Eye (tissue), 1 donor: ENCODE measurements at regions not wholly inside any gene's neighbourhood (a gene's known extent, or its start where the extent isn't known, plus 50 kb on each side); places are given as distances from the start of the nearest gene placed in this dataset.
A peak's percentile ranks its signal among the peaks of the same experiment; 100 is the strongest.

Experiments
- DNase-seq: peaks from one replicate; pipeline ENCODE4 v3.0.0-alpha.2; 2015

DNA sequence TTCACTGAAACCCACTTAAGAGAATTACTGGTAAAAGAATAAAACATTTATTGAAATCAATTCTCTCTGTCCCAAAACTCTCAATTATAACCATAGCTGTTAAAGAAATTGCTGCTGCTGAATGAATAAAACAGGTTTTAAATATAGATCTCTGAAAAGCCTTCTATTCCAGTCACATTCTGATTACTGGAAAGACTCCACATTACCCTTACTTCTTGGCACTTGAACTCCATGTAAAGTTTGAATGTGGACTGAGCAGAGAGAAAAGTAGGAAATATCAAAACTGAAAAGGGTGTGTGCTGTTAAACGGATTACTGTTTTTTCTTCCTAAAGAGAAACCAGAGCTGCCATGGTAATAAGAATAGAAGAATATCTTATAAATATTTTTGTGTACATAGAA is 655.3 kb upstream of the SETBP1 start:
- no peak for DNase-seq

DNA sequence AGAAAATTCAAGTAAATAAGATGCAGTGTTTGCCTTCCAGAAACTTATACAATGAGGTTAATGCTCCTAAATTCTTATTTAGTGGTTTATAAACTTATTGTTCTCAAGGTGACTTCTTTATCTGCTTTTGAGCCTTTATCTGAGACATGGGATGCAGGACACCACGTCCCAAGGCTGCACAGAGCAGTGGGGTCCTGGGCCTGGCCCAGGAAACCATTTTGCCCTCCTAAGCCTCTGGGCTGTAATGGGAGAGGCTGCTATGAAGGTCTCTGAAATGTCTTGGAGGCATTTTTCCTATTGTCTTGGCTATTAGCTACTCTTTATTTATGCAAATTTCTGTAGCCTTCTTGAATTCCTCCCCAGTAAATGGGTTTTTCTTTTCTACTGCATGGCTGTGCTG is 652.6 kb upstream of the SETBP1 start:
- DNase-seq, result no peak

DNA sequence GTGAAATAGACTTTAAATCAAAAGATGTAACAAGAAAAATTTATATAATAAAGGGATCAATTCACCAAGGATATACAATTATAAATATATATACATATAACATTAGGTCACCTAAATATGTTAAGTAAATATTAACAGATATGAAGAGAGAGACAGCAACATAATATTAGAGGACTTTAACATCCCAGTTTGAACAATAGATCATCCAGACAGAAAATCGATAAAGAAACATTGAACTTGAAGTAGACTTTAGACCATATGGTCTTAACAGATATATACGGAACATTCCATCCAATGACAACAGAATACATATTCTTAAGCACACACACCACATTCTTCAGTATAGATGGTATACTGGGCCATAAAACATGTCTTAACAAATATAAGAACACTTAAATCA is 649.6 kb upstream of the SETBP1 start:
- no peak for DNase-seq

DNA sequence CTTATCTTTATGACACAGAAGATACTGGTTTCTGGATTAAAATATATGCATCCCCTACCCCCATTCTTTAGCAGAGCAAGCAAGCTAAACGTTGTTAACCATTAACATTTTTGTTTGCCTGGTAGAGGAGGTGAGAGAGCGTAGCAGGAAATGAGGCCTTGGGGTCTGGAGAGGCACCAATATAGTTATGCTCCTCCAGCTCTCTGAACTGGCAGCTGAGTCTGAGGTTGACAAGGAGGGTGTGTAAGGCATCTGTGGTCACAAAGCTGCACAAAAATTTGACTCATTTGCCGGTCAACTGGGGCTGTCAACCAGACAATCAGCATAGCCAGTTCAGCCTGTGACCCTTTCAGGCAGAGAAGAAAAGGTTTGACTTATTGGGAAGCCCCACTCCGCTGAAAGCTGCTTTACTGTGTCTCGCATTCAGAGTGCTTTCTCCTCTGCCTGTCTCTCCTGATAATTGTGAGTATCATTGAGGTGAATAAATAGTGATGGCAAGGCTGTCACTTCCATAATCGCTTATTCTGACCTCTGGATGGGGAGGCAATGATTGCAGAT is 647.5 kb upstream of the SETBP1 start:
- DNase-seq, result peak; percentile 56

DNA sequence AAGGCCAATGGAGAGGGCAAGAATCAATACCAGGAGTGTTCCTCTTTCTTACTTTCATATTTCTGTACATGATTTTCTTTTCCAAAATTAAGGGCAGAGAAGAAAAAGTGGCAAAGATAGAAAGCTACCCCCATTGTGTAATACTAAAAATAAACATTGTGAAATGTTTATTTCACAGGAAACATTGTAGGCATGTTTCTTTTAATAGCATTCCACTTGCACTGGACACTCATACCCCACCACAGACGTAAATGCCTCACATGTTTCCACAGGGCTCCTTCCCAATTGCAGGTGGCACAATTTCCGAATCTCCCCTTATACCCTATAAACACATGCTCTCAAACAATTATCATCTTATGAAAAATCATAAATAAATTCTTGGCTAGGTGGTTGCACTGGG is 645.1 kb upstream of the SETBP1 start:
- no peak for DNase-seq

DNA sequence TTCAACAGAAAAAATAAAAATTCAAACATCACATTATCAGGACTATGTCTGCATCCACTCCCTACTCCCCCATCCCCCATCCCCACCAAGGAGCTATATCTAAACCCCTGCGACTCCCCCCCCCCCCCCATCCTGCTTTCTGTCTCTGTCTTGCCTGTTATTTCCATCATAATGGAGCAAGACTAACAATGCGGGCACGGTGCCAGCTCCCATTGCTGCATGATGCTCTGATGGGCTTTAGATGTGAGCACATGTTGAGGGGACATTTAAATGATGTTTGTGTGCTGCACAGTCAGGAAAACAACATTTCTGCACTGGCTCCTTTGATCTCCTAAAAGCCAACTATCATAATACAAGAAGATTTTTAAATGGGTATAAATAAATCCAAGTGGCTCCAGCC is 644.2 kb upstream of the SETBP1 start:
- DNase-seq, result peak; percentile 50

DNA sequence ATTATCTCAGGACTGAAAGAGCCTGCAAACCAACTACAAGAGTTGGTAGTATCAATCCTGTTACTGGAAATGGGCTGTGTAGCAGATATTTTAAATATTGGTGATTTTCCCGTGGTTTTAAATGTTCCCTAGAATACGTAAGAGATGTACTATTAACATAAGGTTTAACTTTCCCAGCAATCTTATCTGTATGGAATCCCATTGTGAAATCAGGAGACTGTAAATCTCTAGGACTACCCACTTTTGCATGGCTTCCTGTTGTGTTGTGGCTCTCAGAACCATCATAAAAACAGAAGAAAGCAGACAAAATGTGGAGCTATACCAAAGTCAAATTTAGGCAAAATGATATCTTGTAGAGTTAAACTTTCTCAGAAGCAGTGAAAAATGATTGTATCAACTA is 641.5 kb upstream of the SETBP1 start:
- DNase-seq, result no peak

DNA sequence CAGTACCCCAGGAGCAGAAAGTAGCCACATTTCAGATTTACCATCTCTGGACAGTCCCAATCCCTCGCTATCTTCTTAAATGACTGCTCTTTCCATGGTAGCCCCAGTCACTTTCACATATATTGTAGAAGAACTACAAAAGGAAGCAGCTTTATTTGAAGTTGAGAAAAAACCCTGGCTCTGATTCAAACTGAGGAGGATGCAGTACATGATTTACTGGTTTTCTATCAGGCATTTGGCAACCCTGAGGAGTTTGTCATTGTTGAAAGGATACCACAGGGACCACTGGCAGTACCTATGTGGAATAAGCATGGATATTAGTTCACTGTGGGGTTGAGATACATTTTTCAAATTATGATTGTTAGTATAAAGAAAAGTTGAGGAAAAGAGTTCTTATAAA is 640.9 kb upstream of the SETBP1 start:
- no peak for DNase-seq

DNA sequence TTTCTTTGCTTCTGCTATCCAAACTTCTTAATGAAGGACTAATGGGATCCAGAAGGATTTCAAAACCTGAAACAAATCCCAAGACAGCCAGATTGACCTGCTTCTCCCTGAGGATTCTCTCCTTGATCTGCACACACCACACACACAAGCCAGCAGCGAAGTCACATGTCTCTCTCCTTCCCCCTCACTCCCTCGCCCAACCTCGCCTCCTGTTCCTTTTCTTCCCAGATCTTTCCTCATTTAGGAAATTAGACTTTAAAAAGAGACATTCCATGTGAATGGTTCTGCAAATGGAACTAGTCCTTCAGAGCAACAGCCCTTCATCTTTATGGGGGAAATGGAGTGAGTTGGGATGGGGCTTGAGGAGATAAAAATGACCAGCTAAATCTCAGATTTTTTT is 639.1 kb upstream of the SETBP1 start:
- DNase-seq, result peak; percentile 56

DNA sequence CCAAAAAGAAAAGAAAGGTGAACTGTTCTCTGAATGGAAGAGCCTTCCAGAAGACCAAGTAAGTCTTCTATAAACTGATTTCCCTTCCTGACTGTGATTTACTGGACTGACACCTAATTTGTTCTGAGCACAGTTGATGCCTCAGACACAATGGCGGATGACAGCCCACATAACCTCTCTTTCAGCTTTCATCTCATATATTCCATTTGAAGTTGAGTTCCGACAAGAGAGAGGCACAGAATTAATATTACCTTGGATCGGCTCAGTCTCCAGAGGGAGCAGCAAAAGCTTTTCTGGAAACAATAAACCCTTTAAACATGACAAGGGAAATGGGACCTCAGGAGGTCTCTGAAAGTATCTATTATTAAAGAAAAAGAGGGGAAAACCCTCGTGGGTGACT is 638.7 kb upstream of the SETBP1 start:
- peak; percentile 69 for DNase-seq

DNA sequence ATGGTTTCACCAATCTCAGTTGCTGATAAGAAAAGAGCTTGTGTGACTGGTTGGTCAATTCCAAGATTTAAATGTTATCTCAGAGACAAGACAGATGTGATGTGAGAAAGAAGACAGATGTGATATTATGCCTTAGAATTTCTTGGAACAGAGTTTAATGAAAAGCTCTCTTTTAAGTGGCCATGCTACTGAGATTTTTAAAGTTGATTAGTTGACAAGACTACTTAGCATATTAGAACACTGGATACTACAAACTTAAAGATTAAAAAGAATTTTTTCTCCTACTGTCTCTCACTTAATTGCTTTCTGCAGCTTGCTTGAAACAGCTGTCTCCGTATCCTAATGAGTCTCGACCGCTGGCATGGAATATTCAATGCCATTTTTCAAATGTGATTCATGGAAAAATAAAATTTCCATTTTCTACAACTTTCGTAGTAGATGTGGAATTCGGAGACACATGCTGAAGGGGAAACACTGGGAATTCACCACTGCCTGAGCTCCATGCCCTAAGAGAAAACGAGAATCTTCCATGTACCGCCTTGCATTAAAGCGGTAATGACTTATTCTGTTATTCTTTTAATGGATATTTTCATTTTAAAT is 634.2 kb upstream of the SETBP1 start:
- DNase-seq, result no peak

DNA sequence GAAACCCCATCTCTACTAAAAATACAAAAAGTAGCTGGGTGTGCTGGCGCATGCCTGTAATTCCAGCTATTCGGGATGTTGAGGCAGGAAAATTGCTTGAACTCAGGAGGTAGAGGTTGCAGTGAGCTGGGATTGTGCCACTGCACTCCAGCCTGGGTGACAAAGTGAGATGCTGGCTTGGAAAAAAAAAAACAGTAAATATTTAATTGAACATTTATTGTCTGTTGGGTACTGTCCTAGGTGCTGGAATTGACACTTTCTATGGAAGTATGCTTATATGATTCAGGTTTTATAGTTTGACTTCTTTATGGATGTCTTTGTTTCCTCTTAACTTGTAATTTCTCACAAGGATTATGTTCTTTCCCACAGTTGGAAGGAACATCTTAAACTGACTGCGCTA is 633.1 kb upstream of the SETBP1 start:
- no peak for DNase-seq

DNA sequence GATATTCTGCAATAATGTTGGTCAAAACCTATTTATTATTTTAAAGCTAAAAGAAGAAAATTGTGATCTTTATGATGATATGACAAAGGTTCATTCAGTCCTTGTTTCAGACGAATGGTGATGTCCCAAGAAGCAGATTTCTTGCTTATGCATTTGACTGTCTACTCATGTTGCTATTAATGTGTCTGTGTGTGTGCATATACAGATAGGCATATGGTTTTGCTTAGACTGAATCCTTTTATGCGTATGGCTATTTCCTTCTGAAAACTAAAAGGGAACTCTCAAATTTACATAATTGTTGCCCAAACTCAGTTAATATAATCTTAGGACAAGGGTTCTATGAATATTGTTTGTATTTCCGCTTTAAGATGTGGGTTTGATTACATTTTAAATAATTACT is 632.3 kb upstream of the SETBP1 start:
- no peak for DNase-seq

DNA sequence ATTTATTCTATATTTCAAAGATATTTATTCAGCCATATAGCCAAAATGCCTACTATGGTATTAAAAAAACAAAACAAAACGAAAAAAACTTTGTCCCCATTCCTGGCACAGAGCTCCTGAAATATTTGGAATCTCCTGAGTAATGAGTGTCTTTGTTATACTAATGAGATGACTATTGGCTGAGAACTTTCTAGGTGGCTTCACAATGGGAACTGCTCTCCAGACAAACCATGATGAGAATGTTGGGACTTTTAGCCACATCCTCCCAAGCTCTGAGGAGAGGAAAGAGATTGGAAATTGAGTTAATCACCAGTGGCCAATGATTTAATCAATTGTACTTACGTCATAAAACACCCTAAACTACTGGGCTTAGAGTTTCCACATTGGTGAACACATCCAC is 631.8 kb upstream of the SETBP1 start:
- DNase-seq, result no peak

DNA sequence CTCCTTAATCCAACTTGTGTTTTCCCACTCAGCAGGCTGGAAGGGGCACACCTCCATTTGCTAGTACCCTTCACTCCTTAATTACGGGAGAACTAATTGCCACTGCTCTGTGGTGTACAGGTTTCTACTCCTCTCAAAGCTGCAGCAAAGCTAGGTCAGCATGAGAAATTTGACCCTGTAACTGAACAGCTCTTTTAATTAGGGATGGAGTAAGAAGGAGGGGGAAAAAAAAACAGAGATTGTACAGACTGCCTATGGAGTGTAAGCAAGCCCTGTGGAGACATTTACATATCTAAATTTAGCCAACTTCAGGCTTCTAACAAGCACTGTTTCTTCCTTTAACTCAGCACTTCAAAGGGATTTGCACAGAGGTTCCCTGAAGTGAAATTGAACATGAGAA is 629.7 kb upstream of the SETBP1 start:
- peak; percentile 65 for DNase-seq

DNA sequence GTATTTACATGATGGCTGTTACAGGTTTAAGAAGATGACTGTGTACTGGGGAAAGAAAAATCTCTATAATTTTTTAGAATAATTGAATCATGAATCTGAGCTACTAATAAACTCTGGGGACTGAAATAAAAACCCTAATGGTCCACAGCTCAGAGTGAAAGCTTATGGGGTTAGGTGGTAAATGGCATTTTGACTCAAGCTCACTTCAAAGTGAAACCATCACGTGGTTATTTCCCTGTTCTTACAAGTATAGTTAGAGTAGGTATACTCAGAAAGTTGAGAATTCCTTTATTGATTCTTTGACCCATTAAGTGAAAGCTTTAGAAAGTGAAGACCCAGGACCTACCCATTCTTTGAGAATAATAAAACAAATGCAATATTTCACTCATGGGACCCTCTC is 626.2 kb upstream of the SETBP1 start:
- DNase-seq, result no peak

DNA sequence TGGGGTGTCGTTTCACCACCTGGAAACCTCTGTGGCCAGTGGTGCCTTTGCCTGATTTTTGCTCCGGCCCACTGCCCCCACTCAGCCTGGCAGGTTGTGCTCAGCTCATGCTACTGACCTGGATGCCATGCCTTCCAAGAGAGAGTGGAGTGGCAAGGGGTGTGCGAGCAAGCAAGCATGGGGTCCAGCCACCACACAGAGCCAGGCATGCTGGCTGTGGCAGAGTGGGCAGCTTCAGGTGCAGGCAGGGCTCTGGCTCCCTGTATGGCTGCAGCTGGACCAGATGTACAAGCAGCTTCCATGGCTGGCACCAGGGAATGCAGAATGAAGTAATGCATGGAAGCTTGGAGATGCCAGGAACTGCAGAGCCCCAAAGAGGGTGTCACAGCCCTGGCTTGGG is 620.5 kb upstream of the SETBP1 start:
- no peak for DNase-seq

DNA sequence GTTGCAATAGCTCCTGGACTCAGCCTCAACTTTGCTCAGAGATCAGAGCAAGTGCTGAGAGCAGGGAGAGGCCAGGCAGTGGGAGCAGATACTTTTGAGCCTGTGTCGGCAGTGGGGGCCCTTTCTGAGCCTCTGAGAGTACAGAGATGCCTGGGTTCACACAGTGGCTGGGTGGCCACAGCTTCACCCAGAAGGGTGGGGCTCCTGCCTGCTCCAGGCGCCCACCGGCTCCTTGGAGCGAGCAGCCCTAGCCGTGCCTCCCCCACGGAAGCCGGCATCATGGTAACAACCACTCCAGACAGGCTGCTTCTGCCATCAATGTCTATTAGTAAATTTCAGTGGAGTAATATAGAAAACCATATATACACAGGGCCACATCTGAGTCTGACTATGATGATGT is 619.2 kb upstream of the SETBP1 start:
- no peak for DNase-seq

DNA sequence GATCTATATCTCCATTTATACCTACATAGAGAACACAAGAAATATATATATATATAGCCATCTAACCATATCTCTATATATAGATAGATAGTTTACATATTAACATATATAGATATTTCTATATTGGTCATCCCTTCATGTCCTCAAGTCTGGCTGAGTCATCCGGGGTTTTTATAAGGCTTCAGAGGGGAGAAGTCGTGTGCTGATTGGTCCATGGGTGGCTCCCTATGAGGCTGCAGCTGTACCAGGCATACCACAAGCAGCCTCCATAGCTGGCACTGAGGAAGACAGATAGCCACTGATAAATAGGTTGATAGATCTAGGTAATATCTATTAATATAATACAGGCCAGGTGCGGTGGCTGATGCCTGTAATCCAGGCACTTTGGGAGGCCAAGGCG is 618.3 kb upstream of the SETBP1 start:
- no peak for DNase-seq

DNA sequence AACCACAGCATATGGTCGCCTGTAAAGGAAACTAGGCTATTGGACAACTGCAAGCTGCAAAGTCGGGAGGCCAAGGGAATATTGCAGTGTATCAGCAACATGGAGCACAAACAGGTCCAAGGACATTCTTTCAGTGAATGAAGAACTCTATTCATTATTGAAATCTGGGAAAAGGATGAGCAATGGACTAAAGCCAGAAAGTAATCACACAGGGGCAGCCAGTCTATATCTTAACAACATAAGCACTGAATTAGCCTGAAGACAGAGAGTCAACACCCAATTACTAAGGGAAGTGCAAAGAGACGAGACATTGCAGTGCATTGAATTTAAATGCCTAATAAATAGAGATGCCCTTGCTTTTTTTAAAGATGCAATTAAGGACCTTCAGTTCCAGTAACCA is 615.5 kb upstream of the SETBP1 start:
- no peak for DNase-seq

DNA sequence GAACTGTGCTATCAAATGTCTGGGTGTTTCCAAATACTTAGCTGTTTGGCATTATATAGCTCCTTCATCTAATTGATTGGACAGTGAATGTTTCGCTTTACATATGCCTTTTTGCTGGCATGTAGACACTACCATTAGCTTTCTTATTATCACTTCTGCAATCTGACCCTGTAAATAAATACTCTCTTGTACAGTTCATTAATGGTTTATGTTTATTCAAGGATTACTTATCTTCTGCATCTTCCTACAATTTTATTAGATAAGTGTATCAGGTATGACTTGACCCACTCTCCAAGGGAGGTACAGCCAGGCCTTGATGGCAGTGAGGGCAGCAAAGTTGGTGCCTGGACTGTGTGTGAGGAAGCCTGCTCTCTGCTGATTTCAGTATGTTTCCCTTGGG is 614.1 kb upstream of the SETBP1 start:
- DNase-seq, result no peak

DNA sequence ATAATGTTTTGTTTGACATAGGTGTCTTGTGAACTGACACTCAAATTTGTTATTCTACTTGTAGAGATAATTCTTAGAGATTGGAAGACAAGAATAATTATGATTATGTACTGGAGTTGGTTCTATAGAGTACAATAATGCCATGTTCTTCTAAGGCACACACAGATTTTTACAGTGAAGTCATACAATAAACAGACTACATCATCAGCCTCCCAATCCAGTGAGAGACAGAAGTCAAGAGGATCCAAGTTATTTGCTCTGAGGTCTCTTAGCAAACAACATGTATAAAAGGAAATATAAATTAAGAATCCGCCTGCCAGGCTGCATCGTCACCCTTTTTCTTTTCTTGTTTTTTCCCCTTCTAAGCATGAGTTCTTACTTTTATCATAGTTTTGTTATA is 613.5 kb upstream of the SETBP1 start:
- no peak for DNase-seq

DNA sequence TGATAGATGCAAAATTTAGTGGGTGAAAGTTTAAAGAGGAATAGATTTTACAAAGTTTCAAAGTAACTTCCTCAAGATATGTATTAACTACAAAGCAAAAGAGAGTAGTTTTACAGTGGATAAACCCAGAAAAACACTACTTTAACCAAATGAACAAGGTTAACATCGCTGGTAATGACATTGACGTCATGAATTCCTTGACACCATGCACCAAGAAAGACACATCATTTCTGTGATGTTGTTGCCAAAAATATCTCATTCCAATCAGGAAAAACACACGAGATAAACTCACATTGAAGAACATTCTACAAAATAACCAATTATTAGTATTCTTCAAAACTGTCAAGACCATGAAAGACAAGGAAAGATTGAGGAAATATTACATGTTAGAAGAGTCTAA is 605.6 kb upstream of the SETBP1 start:
- no peak for DNase-seq

DNA sequence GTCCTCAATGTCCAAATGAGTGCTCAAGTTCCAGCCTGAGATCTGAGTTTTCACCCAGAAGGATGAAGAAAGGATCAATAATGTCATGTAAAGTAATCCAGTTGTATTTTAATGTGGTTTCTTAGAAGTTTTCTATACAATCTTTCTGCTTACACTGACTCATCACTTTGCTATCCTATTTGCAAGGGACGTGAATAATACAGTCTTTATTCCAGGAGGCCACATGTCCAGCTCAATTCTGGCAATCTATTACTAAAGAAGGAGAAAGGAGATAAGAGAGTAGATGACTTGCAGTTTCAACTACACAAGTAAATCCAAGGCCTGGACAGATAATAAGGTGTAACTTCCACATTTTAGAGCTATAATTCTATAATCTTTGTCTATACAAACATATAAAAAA is 601.1 kb upstream of the SETBP1 start:
- no peak for DNase-seq

DNA sequence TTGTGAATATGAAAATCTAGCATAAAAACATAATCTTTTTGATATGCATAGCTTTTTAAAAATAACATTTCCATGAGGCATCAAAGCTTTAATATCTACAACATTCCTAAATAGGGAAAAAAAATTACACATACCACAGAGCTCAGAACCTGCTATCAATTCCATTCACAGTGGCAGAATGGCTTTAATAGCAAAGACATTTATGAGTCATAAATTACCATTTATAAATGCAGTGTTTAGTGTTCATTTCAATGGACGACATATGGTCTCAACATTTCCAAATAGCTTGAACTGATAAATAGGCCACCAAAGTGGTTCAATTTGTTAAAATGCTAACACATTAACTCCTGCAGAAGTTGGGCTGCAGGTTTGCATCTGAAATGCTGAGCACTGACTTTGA is 600.6 kb upstream of the SETBP1 start:
- no peak for DNase-seq

DNA sequence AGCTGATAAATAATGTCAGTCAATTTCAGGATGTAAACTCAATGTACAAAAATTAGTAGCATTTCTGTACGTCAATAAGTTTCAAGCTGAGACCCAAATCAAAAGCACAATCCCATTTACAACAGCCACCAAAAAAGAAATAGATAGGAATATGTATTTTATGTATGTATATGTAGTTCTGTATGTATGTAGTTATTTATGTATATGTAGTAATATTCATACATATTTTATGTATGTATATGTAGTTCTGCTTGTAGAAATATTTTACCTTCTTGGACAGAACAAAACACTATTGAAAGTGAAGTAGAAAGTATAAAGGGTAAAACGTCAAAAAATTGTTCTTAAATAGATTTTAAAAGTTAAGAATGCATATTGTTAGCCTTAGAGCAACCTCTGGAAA is 591.0 kb upstream of the SETBP1 start:
- no peak for DNase-seq
